22Rv1 (cell line): ENCODE measurements at regions not wholly inside any gene's neighbourhood (a gene's known extent, or its start where the extent isn't known, plus 50 kb on each side); places are given as distances from the start of the nearest gene placed in this dataset.

ENCODE experiments used
- H3K27ac ChIP-seq: fragments of 450-650 bp; 2 replicates; pipeline ENCODE4 v1.5.1; 2017
- ZFX ChIP-seq: fragments of 450-650 bp; IDR thresholded peaks from 2 replicates; pipeline ENCODE4 v1.6.1; 2017; ENCODE audit warnings: antibody characterized with exemption, borderline replicate concordance
- TF ChIP-seq, protein P1 (sequence below): fragments of 450-650 bp; IDR thresholded peaks from 2 replicates; pipeline ENCODE4 v1.5.1; 2017; ENCODE audit warnings: mild to moderate bottlenecking

- TF ChIP-seq ZFX, result no peak
- TF ChIP-seq, protein P1, sequence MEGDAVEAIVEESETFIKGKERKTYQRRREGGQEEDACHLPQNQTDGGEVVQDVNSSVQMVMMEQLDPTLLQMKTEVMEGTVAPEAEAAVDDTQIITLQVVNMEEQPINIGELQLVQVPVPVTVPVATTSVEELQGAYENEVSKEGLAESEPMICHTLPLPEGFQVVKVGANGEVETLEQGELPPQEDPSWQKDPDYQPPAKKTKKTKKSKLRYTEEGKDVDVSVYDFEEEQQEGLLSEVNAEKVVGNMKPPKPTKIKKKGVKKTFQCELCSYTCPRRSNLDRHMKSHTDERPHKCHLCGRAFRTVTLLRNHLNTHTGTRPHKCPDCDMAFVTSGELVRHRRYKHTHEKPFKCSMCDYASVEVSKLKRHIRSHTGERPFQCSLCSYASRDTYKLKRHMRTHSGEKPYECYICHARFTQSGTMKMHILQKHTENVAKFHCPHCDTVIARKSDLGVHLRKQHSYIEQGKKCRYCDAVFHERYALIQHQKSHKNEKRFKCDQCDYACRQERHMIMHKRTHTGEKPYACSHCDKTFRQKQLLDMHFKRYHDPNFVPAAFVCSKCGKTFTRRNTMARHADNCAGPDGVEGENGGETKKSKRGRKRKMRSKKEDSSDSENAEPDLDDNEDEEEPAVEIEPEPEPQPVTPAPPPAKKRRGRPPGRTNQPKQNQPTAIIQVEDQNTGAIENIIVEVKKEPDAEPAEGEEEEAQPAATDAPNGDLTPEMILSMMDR, result no peak
- no peak overlapping the region for H3K27ac ChIP-seq
These were observed 510.7 kb downstream of the C12orf50 start for GRCh38 chr12:87518481-87518880.

GRCh38 chr12:87518036-87518435 lies 511.2 kb downstream of the C12orf50 start:
- TF ChIP-seq ZFX, result no peak
- TF ChIP-seq, protein P1, result no peak
- H3K27ac ChIP-seq, result no peak overlapping the region

DNA sequence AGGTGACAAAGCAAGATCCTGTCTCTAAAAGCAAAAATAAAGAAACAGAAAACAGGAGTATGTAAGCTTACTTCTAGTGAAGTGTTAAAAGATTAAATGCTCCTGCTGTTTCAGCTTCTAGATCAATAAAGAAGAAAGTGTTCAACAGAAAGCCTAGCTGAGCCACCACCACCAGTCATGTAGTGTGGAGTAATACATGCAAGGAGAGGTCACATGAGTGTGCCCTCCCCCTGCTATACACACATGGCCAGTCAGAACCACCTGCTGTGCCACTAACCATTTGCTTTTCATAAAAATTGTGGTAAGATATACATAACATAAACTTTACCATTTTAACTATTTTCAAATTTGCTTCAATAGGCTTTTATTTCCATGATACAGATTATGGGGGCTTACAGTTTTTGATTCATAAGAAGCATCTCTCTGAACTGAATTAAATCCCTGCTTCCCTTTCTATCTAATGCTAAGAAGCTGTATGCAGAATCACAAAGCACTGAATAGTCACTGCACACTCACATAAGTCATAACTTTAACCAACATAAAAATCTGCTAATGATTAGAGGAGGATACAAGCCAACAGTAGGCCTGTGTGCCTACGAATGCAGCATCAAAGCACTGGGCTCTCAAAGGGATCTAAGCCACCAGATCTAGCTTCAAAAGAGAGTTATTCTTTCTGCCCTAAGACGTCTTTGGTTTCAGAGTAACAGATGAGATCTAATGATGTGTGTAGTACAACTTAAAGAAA lies 515.5 kb downstream of the C12orf50 start:
- no peak overlapping the region for H3K27ac ChIP-seq
- TF ChIP-seq ZFX, result no peak
- TF ChIP-seq, protein P1, result no peak

DNA sequence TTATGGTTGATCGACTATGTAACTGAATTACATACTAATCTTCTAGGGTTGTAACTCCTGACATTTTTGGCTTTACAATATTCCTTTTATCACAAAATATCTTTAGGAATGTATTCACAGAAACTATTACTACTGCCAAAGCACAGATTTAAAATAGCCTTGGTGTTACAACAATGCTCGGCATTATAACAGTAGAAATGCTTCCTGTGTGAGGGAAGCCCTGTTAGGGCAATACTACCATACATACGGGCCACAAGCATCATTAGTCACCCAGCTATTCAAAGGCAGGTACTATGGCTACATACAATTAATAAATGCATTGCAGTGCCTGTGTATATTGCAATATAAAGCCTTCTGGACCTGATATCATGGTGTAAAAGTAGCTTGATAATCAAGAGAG lies 517.8 kb downstream of the C12orf50 start:
- no peak for TF ChIP-seq ZFX
- TF ChIP-seq, protein P1, result no peak
- no peak overlapping the region for H3K27ac ChIP-seq

- TF ChIP-seq, protein P1, result no peak
- TF ChIP-seq ZFX, result no peak
- H3K27ac ChIP-seq, result no peak overlapping the region
These were observed 519.9 kb downstream of the C12orf50 start for GRCh38 chr12:87509237-87509820.

DNA sequence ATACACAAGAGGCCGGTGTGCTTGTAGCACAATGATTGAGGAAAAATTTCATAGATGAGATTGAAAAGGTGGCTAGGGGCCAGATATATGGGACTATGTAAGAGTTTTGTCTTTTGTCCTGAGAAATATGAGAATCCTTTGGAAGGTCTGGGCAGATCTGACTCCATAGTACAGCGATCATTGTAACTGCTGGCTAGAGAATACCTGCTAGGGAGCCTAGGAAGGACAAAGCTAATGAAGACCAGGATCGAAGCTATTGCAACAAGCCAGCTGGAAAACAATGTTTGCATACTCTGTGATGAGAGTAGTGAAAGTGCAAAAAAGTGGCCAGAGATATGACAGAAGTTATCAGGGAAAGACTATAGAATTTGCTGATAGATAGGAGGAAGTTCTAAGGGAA lies 537.6 kb downstream of the C12orf50 start:
- TF ChIP-seq, protein P1, result no peak
- TF ChIP-seq ZFX, result no peak
- no peak overlapping the region for H3K27ac ChIP-seq

- TF ChIP-seq, protein P1, result no peak
- TF ChIP-seq ZFX, result no peak
These were observed 538.1 kb downstream of the C12orf50 start for GRCh38 chr12:87491089-87491488.

More at GRCh38 chr12:87491089-87491488, 538.1 kb downstream of the C12orf50 start:
- no peak overlapping the region for H3K27ac ChIP-seq
